ENCODE measurements at regions not wholly inside any gene's neighbourhood (a gene's known extent, or its start where the extent isn't known, plus 50 kb on each side); places are given as distances from the start of the nearest gene placed in this dataset.

- DNase-seq, result no peak
- Histone ChIP-seq H3K27ac (no peak overlapping the region), H3K9me3 (ENCODE audit: severe bottlenecking) (no peaks in the 10 kb centered on the region), H3K27me3 (ENCODE audit: insufficient read depth, low read depth, severe bottlenecking) (no peaks in the 10 kb centered on the region), H3K4me3 (ENCODE audit: low read depth, low read length) (no peak overlapping the region), H3K36me3 (no peaks in the 10 kb centered on the region)
- no peak for TF ChIP-seq CTCF (IDR thresholded peaks at IDR 0.05; ENCODE audit: low read depth, low read length)
Measured at GRCh38 chr1:227453631-227454355, 109.6 kb upstream of the ZNF678 start.

GRCh38 chr1:227451954-227452353 is 111.4 kb upstream of the ZNF678 start:
- no peak for TF ChIP-seq CTCF (IDR thresholded peaks at IDR 0.05; ENCODE audit: low read depth, low read length)
- DNase-seq, result no peak
- no peak overlapping the region for H3K4me3 ChIP-seq (ENCODE audit: low read depth, low read length)
- no peaks in the 10 kb centered on the region for H3K9me3 ChIP-seq (ENCODE audit: severe bottlenecking)
- H3K27ac ChIP-seq, result no peak overlapping the region
- H3K36me3 ChIP-seq, result no peaks in the 10 kb centered on the region
- H3K27me3 ChIP-seq (ENCODE audit: insufficient read depth, low read depth, severe bottlenecking), result no peaks in the 10 kb centered on the region

DNA sequence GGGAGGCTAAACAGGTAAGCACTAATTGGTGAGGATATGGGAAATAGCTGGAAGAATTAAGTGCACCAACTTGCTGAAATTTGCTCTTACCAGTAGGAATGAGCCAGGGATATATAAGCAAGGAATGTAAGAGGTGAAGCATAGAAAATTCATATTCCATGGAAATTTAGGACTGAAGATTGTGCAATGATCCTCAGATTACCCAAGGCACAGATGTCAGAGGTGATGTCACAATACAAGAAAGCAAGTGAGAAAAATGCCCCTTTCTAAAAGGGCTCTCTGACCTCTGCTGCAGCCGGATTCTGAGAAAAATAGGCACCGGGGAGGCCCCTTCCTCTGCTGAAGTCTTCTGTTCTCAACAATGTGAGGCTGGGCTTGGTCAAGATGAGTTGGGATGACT is 112.3 kb upstream of the ZNF678 start:
- no peak for TF ChIP-seq CTCF (IDR thresholded peaks at IDR 0.05; ENCODE audit: low read depth, low read length)
- H3K36me3 ChIP-seq, result no peaks in the 10 kb centered on the region
- no peak for DNase-seq

GRCh38 chr1:227450489-227450888 is 112.9 kb upstream of the ZNF678 start:
- Histone ChIP-seq H3K36me3 (no peaks in the 10 kb centered on the region), H3K27ac (no peak overlapping the region), H3K27me3 (ENCODE audit: insufficient read depth, low read depth, severe bottlenecking) (no peaks in the 10 kb centered on the region), H3K4me3 (ENCODE audit: low read depth, low read length) (no peak overlapping the region), H3K9me3 (ENCODE audit: severe bottlenecking) (no peaks in the 10 kb centered on the region)
- no peak for TF ChIP-seq CTCF (IDR thresholded peaks at IDR 0.05; ENCODE audit: low read depth, low read length)
- DNase-seq, result no peak

More for the DNA sequence above, 112.3 kb upstream of the ZNF678 start:
- no peaks in the 10 kb centered on the region for H3K9me3 ChIP-seq (ENCODE audit: severe bottlenecking)
- no peaks in the 10 kb centered on the region for H3K27me3 ChIP-seq (ENCODE audit: insufficient read depth, low read depth, severe bottlenecking)
- no peak overlapping the region for H3K27ac ChIP-seq
- no peak overlapping the region for H3K4me3 ChIP-seq (ENCODE audit: low read depth, low read length)

GRCh38 chr1:227449741-227450441 is 113.5 kb upstream of the ZNF678 start:
- no peak overlapping the region for H3K4me3 ChIP-seq (ENCODE audit: low read depth, low read length)
- H3K9me3 ChIP-seq (ENCODE audit: severe bottlenecking), result no peaks in the 10 kb centered on the region
- H3K27me3 ChIP-seq (ENCODE audit: insufficient read depth, low read depth, severe bottlenecking), result no peaks in the 10 kb centered on the region
- no peak for TF ChIP-seq CTCF (IDR thresholded peaks at IDR 0.05; ENCODE audit: low read depth, low read length)
- H3K36me3 ChIP-seq, result no peaks in the 10 kb centered on the region
- no peak for DNase-seq
- H3K27ac ChIP-seq, result no peak overlapping the region
